K562 (cell line): ENCODE measurements at regions not wholly inside any gene's neighbourhood (a gene's known extent, or its start where the extent isn't known, plus 50 kb on each side); places are given as distances from the start of the nearest gene placed in this dataset.

Experiments used
- ATAC-seq: fragments of 200-7000 bp; cut with Tn5 transposase; 3 replicates; pipeline ENCODE4 v1.9.1; 2020; ENCODE audit warnings: moderate library complexity
- BruUV-seq: library from RNA; stranded (reverse); fragments of 400-500 nt; replicated peaks from 2 replicates; lab custom pipeline; 2021; lab: Mats Ljungman, UMichigan
- CTCF ChIA-PET: fragments of 300-600 bp; formaldehyde crosslinking; extraction: SDS; loops from one replicate; lab custom pipeline; 2021; ENCODE audit warnings: low intra/inter-chr PET ratio; lab: Yijun Ruan, JAX
- POLR2A ChIA-PET: fragments of 300-600, 350-650 bp; sonication (Branson Sonifier 250); formaldehyde crosslinking; extraction: SDS; loops from one replicate; lab custom pipeline; 2021; ENCODE audit warnings: antibody characterized with exemption, inconsistent platforms; lab: Yijun Ruan, JAX
- DNase-seq, 4 experiments: peaks; one replicate each; pipeline versions ENCODE4 v3.0.0 to v3.0.0-alpha.2; 2011 to 2018; ENCODE audit warnings: low spot score in 3 of 4, mixed read lengths in 3 of 4; ENCODE audit errors: extremely low read depth in 1 of 4
- FAIRE-seq: peaks from 2 replicates; lab custom pipeline; 2011; peaks lifted over from hg19 to GRCh38; lab: Jason Lieb, UNC
- H2AFZ ChIP-seq: 2 replicates; pipeline ENCODE4 v1.6.0; 2011; ENCODE audit warnings: low read depth, low read length, control low read depth, inconsistent platforms
- H3K27ac ChIP-seq: fragments of 200-600 bp; 3 replicates; pipeline ENCODE4 v1.8.0; 2011; ENCODE audit warnings: low read depth, mild to moderate bottlenecking, control low read depth, inconsistent platforms, low read length, moderate library complexity, mixed read lengths; ENCODE audit errors: extremely low read depth
- H3K27me3 ChIP-seq, 2 experiments: fragments of 300-600 bp in 1 of 2; 2 replicates in 1 of 2; 3 replicates in 1 of 2; pipeline versions ENCODE4 v1.6.0 to v1.8.0; 2011; ENCODE audit warnings: inconsistent platforms in 2 of 2, low read length in 2 of 2, mild to moderate bottlenecking in 1 of 2, mixed read lengths in 1 of 2, moderate library complexity in 1 of 2; ENCODE audit not compliant: control insufficient read depth in 2 of 2, insufficient read depth in 2 of 2
- H3K36me3 ChIP-seq: fragments of 300-600 bp; 3 replicates; pipeline ENCODE4 v1.8.0; 2011; ENCODE audit warnings: mild to moderate bottlenecking, low read length, inconsistent platforms; ENCODE audit not compliant: control insufficient read depth, insufficient read depth
- H3K4me1 ChIP-seq, 2 experiments: fragments of 200-600 bp in 1 of 2; replicated peaks in 1 of 2; 2 replicates in 1 of 2; 3 replicates in 1 of 2; pipeline versions ENCODE4 v1.5.1 to v1.8.0; 2011; ENCODE audit warnings: inconsistent platforms in 2 of 2, low read length in 2 of 2, mild to moderate bottlenecking in 1 of 2, mixed read lengths in 1 of 2, moderate library complexity in 1 of 2; ENCODE audit not compliant: control insufficient read depth in 2 of 2, insufficient read depth in 2 of 2
- H3K4me2 ChIP-seq: 2 replicates; pipeline ENCODE4 v1.6.1; 2011; ENCODE audit warnings: low read length, control low read depth, inconsistent platforms, mixed read lengths; ENCODE audit not compliant: insufficient read depth
- H3K4me3 ChIP-seq: fragments of 200-600 bp; sonication (generic), shearing (Covaris generic); 2 replicates; pipeline ENCODE4 v1.5.1; 2016; ENCODE audit warnings: control low read depth, inconsistent platforms
- H3K79me2 ChIP-seq: fragments of 200-600 bp; 3 replicates; pipeline ENCODE4 v1.8.0; 2011; ENCODE audit warnings: low read length, inconsistent platforms; ENCODE audit not compliant: control insufficient read depth, insufficient read depth
- H3K9ac ChIP-seq, 2 experiments: 2 replicates each; pipeline versions ENCODE4 v1.6.0 to v1.6.1; 2011; ENCODE audit warnings: low read depth in 2 of 2, low read length in 2 of 2, control low read depth in 1 of 2, inconsistent platforms in 1 of 2, mild to moderate bottlenecking in 1 of 2, mixed read lengths in 1 of 2; ENCODE audit not compliant: insufficient read depth in 1 of 2
- H3K9me1 ChIP-seq: one replicate; pipeline ENCODE4 v1.6.0; 2011; ENCODE audit warnings: inconsistent platforms, mild to moderate bottlenecking, low read length, moderate library complexity; ENCODE audit not compliant: control insufficient read depth, insufficient read depth
- H3K9me3 ChIP-seq: replicated peaks from 2 replicates; pipeline ENCODE4 v1.5.1; 2011; ENCODE audit warnings: low read depth, low read length, inconsistent platforms; ENCODE audit not compliant: control insufficient read depth, insufficient read depth
- H4K20me1 ChIP-seq: replicated peaks from 2 replicates; pipeline ENCODE4 v1.6.1; 2011; ENCODE audit warnings: low read length, inconsistent platforms, mixed read lengths; ENCODE audit not compliant: control insufficient read depth, insufficient read depth
- MGA ChIP-seq: fragments of 450-650 bp; IDR thresholded peaks from 2 replicates; pipeline ENCODE4 v1.6.1; 2016; ENCODE audit warnings: mild to moderate bottlenecking, moderate library complexity
- MNT ChIP-seq, 2 experiments: fragments of 450-650 bp; conservative IDR thresholded peaks; 2 replicates each; pipeline ENCODE4 v1.6.1; 2017; ENCODE audit warnings: mild to moderate bottlenecking in 2 of 2, moderate library complexity in 2 of 2
- WGBS: fragments of 100-300 bp; shearing (Covaris generic); methylation state at CpG from one replicate; pipeline ENCODE4 v1.1.6; 2016; ENCODE audit warnings: low coverage, mixed read lengths; ENCODE audit not compliant: insufficient coverage; ENCODE audit errors: missing lambda C conversion rate; 5-methylcytosine and 5-hydroxymethylcytosine counted together
- in situ Hi-C: fragments of 300-500 bp; cut with MboI; formaldehyde crosslinking; loops from 4 replicates; pipeline ENCODE4 v1.15.0; 2018; ENCODE audit warnings: inconsistent platforms, mixed read lengths
- intact Hi-C: fragments of 100-400 bp; cut with micrococcal nuclease; formaldehyde crosslinking; loops from 2 replicates; pipeline ENCODE4 v1.14.2; 2022

- in situ Hi-C loops (no loop called here), intact Hi-C loops (no loop called here)
- no peak for FAIRE-seq
- CTCF ChIA-PET, result no interaction called here
- no peak for TF ChIP-seq MNT (conservative IDR thresholded peaks at IDR 0.05)
- H3K4me2 ChIP-seq, result no peak overlapping the region
- H4K20me1 ChIP-seq, result no peaks in the 10 kb centered on the region
- POLR2A ChIA-PET, result interaction anchor here (1.4 kb wide), 1 partner anchor 10 kb away, joined by 3 read pairs; no protein-coding TSS in a partner anchor
- H3K4me1 ChIP-seq, result no peaks in the 10 kb centered on the region
- BruUV-seq, result no TSS peak
- H3K27me3 ChIP-seq, result no peaks in the 10 kb centered on the region
- no peaks in the 10 kb centered on the region for H3K79me2 ChIP-seq
- no peaks in the 10 kb centered on the region for H3K9me1 ChIP-seq
- DNase-seq, result no peak
- H3K9ac ChIP-seq, result no peak overlapping the region
- 6% methylated on average over 2 of the region's 2 CpGs for WGBS
- H3K4me3 ChIP-seq, result no peak overlapping the region
- H3K9me3 ChIP-seq, result no peaks in the 10 kb centered on the region
- no peak overlapping the region for H3K27ac ChIP-seq
- no peak for ATAC-seq
- no peaks in the 10 kb centered on the region for H3K36me3 ChIP-seq
- H2AFZ ChIP-seq, result no peak overlapping the region
Observed at GRCh38 chr9:671997-672396, 169.5 kb upstream of the DMRT1 start.

GRCh38 chr9:672851-673250 is 168.6 kb upstream of the DMRT1 start:
- Histone ChIP-seq H3K9ac (no peak overlapping the region), H3K36me3 (no peaks in the 10 kb centered on the region), H3K79me2 (no peaks in the 10 kb centered on the region), H3K4me3 (no peak overlapping the region), H2AFZ (no peak overlapping the region), H3K4me1 (no peaks in the 10 kb centered on the region), H3K9me3 (no peaks in the 10 kb centered on the region), H4K20me1 (no peaks in the 10 kb centered on the region), H3K27me3 (no peaks in the 10 kb centered on the region), H3K9me1 (no peaks in the 10 kb centered on the region), H3K4me2 (no peak overlapping the region), H3K27ac (no peak overlapping the region)
- 0% methylated on average over 4 of the region's 4 CpGs for WGBS
- ATAC-seq (no peak), FAIRE-seq (no peak), DNase-seq (no peak)
- POLR2A ChIA-PET, result interaction anchor here (1.4 kb wide), 1 partner anchor 9 kb away, joined by 3 read pairs; no protein-coding TSS in a partner anchor
- intact Hi-C loops (no loop called here), in situ Hi-C loops (no loop called here)
- BruUV-seq, result no TSS peak
- CTCF ChIA-PET, result no interaction called here
- no peak for TF ChIP-seq MGA
